Immature natural killer cell (primary cell): ENCODE measurements at regions not wholly inside any gene's neighbourhood (a gene's known extent, or its start where the extent isn't known, plus 50 kb on each side); places are given as distances from the start of the nearest gene placed in this dataset.

Experiments
- DNase-seq, 3 donors: peaks; one replicate each; pipeline ENCODE4 v3.0.0; 2022; ENCODE audit warnings: mixed read lengths in 1 of 3
- H3K27ac Mint-ChIP-seq, 6 donors: one replicate each; pipeline ENCODE4 v1.8.0; 2020; ENCODE audit warnings: mixed read lengths in 6 of 6, mild to moderate bottlenecking in 5 of 6, inconsistent platforms in 4 of 6, moderate library complexity in 3 of 6
- H3K27me3 Mint-ChIP-seq, 3 donors: one replicate each; pipeline ENCODE4 v1.8.0; 2020 to 2021; ENCODE audit warnings: low read depth in 3 of 3, mild to moderate bottlenecking in 3 of 3, mixed read lengths in 3 of 3, moderate library complexity in 3 of 3, inconsistent platforms in 1 of 3
- H3K36me3 Mint-ChIP-seq, 3 donors: one replicate each; pipeline ENCODE4 v1.8.0; 2020; ENCODE audit warnings: mixed read lengths in 3 of 3, inconsistent platforms in 2 of 3, mild to moderate bottlenecking in 2 of 3
- H3K4me1 Mint-ChIP-seq, 2 donors: one replicate each; pipeline ENCODE4 v1.8.0; 2020; ENCODE audit warnings: inconsistent platforms in 2 of 2, mild to moderate bottlenecking in 2 of 2, mixed read lengths in 2 of 2, moderate library complexity in 1 of 2
- H3K4me3 Mint-ChIP-seq, 5 donors: one replicate each; pipeline ENCODE4 v1.8.0; 2020; ENCODE audit warnings: mild to moderate bottlenecking in 5 of 5, mixed read lengths in 5 of 5, inconsistent platforms in 3 of 5, moderate library complexity in 3 of 5
- H3K9me3 Mint-ChIP-seq, 6 donors: one replicate each; pipeline ENCODE4 v1.8.0; 2020; ENCODE audit warnings: mild to moderate bottlenecking in 6 of 6, mixed read lengths in 6 of 6, inconsistent platforms in 4 of 6, moderate library complexity in 3 of 6

DNA sequence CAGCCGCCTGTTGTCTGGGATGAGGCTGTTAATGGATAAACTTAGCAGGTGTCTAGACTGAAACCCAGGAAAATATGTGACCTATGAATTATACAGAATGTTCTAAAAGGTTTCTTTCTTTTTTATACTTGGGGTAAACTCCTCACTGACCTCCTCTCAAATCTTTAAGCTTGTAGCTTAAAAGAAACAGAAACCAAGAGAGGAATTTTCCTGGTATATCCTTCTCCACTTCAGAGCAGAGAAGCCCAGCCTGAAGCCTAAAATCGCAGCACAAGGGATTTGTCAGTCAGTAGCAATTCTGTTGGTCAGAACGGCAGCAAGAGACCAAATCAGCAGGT, 99.4 kb upstream of the RIPOR2 start:
- Mint-ChIP-seq H3K4me3 (peak overlapping the region; percentile 89 to 94 (median 90)), H3K9me3 (no peaks in the 10 kb centered on the region), H3K4me1 (peaks cover 67 to 78% of the 10 kb centered on the region in 2 donors), H3K27me3 (no peaks in the 10 kb centered on the region), H3K36me3 (peaks cover 0 to 4% (median 4%) of the 10 kb centered on the region in 3 donors), H3K27ac (peak overlapping the region; percentile 91 to 100 (median 98))
- DNase-seq = peak in 2 of 3 donors; percentile 14 to 33

DNA sequence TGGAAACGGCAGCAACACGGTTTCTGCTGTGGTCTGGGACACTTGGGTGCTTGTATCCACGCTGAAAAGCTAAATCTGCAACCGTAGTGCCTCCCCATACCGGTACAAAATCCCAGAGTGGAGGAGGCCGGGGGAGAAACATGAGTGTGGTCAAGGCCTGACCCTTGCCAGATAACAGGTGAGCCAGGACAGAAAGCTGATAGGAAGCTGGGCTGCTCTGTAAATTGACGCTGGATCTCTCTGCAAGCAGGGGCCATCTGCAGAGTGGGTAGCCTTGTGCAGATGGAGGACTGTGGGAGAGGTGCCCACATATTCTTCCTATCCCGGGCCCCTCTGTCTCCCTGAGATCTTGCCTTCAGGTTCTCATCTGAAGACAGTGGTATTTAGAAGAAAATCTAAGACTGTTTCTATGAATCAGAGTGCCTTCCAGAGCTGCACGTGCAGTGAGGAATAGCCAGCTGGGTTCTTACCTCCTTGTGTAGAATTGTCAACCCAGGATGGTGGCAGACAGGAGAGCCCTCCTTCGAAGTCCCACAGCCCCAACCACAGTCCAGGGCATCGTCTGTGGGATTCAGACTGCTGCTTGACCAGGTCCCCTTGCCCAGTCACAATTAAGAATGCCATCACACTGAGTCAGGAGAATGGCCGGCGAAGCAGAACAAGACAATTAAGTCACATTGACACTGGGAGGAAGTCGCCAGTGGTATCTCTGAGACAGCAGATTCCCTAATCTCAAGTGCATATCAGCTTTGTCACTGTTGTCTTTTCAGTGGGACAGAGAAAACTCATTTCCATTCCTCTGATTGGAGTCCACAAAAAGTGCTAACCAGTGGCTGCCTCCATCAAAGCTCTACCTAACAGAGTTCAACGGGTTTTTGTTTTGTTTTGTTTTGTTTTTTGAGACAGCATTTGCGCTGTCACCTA, 100.0 kb upstream of the RIPOR2 start:
- peak overlapping the region; percentile 89 to 94 (median 90) for H3K4me3 Mint-ChIP-seq
- peak overlapping the region; percentile 91 to 100 (median 98) for H3K27ac Mint-ChIP-seq
- peaks cover 73 to 84% of the 10 kb centered on the region in 2 donors for H3K4me1 Mint-ChIP-seq
- DNase-seq = peak; percentile 24 to 38 (median 33)
- no peaks in the 10 kb centered on the region for H3K9me3 Mint-ChIP-seq
- peaks cover 0 to 4% (median 4%) of the 10 kb centered on the region in 3 donors for H3K36me3 Mint-ChIP-seq
- no peaks in the 10 kb centered on the region for H3K27me3 Mint-ChIP-seq

DNA sequence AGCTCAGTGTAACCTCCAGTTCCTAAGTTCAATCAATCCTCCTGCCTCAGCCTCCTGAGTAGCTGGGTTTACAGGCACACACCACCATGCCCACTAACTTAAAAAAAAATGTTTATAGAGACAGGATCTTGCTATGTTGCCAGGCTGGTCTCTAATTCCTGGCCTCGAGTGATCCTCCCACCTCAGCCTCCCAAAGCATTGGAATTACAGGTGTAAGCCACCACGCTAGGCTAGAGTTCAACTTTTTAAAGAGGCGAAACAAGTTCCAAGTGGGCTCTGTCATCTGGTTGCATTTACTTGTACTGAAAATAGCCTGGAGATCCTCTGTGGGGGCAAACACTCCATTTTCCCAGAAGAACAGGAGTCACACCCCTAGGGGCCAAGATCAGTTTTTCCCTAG, 100.7 kb upstream of the RIPOR2 start:
- H3K27me3 Mint-ChIP-seq = peaks cover 0 to 3% (median 0%) of the 10 kb centered on the region in 3 donors

DNA sequence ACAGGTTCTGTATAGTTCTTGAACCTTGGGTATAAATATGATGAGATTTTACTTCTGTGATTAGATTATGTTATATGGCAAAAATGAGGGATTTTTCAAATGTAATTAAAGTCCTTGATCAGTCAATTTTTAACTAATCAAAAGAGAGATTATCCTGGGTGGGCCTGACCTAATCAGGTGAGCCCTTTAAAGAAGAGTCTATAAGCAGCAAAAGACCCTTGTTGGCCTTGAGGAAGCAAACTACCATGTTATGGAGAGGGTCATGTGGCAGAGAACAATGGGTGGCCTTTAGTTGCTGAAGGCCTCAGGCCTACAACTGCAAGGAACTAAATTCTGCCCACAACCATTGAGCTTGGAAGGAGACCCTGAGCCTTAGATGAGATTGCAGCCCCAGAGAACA, 102.5 kb upstream of the RIPOR2 start:
- Mint-ChIP-seq H3K36me3 (peaks cover 0 to 4% (median 0%) of the 10 kb centered on the region in 3 donors), H3K27ac (peak overlapping the region; percentile 74 to 100 (median 92))

More for the DNA sequence above, 100.7 kb upstream of the RIPOR2 start:
- H3K9me3 Mint-ChIP-seq = no peaks in the 10 kb centered on the region
- DNase-seq = no peak
- H3K4me1 Mint-ChIP-seq = peaks cover 80 to 91% of the 10 kb centered on the region in 2 donors
- H3K36me3 Mint-ChIP-seq = peaks cover 0 to 4% (median 4%) of the 10 kb centered on the region in 3 donors
- peak overlapping the region; percentile 91 to 100 (median 98) for H3K27ac Mint-ChIP-seq
- peak overlapping the region; percentile 89 to 94 (median 90) for H3K4me3 Mint-ChIP-seq

GRCh38 chr6:25038999-25039398, 103.2 kb upstream of the RIPOR2 start:
- peaks cover 92 to 94% of the 10 kb centered on the region in 2 donors for H3K4me1 Mint-ChIP-seq
- H3K27ac Mint-ChIP-seq = peak overlapping the region; percentile 74 to 100 (median 92)
- no peaks in the 10 kb centered on the region for H3K9me3 Mint-ChIP-seq
- H3K27me3 Mint-ChIP-seq = peaks cover 0 to 6% (median 0%) of the 10 kb centered on the region in 3 donors
- H3K36me3 Mint-ChIP-seq = peaks cover 0 to 4% (median 0%) of the 10 kb centered on the region in 3 donors
- no peak for DNase-seq
- H3K4me3 Mint-ChIP-seq = peak overlapping the region; percentile 91 to 95 (median 92)

More for the DNA sequence above, 102.5 kb upstream of the RIPOR2 start:
- DNase-seq = no peak
- H3K27me3 Mint-ChIP-seq = peaks cover 0 to 6% (median 0%) of the 10 kb centered on the region in 3 donors
- peak overlapping the region; percentile 91 to 95 (median 92) for H3K4me3 Mint-ChIP-seq
- H3K4me1 Mint-ChIP-seq = peaks cover 93 to 100% of the 10 kb centered on the region in 2 donors
- H3K9me3 Mint-ChIP-seq = no peaks in the 10 kb centered on the region

GRCh38 chr6:25041485-25042035, 105.8 kb upstream of the RIPOR2 start:
- Mint-ChIP-seq H3K27me3 (peaks cover 0 to 6% (median 0%) of the 10 kb centered on the region in 3 donors), H3K4me3 (peak overlapping the region; percentile 91 to 95 (median 92)), H3K9me3 (no peaks in the 10 kb centered on the region), H3K4me1 (peaks cover 67 to 69% of the 10 kb centered on the region in 2 donors), H3K27ac (peak overlapping the region; percentile 95 to 100 (median 96)), H3K36me3 (peaks cover 0 to 4% (median 0%) of the 10 kb centered on the region in 3 donors)
- DNase-seq = peak in 1 of 3 donors; percentile 16

- peaks cover 0 to 4% (median 0%) of the 10 kb centered on the region in 3 donors for H3K36me3 Mint-ChIP-seq
- DNase-seq = peak; percentile 34 to 49 (median 42)
- H3K27me3 Mint-ChIP-seq = peaks cover 0 to 6% (median 0%) of the 10 kb centered on the region in 3 donors
- peak overlapping the region; percentile 91 to 95 (median 92) for H3K4me3 Mint-ChIP-seq
- peak overlapping the region; percentile 95 to 100 (median 96) for H3K27ac Mint-ChIP-seq
- no peaks in the 10 kb centered on the region for H3K9me3 Mint-ChIP-seq
- H3K4me1 Mint-ChIP-seq = peaks cover 61 to 63% of the 10 kb centered on the region in 2 donors
Observed at GRCh38 chr6:25042036-25042521, 106.3 kb upstream of the RIPOR2 start.

GRCh38 chr6:25042536-25042935, 106.8 kb upstream of the RIPOR2 start:
- Mint-ChIP-seq H3K4me3 (peak overlapping the region; percentile 91 to 95 (median 92)), H3K9me3 (no peaks in the 10 kb centered on the region)
- DNase-seq = no peak

GRCh38 chr6:25042984-25043725, 107.4 kb upstream of the RIPOR2 start:
- Mint-ChIP-seq H3K27me3 (peaks cover 0 to 6% (median 0%) of the 10 kb centered on the region in 3 donors), H3K4me1 (peaks cover 51 to 53% of the 10 kb centered on the region in 2 donors), H3K36me3 (no peaks in the 10 kb centered on the region), H3K9me3 (no peaks in the 10 kb centered on the region), H3K27ac (peak overlapping the region; percentile 95 to 100 (median 96)), H3K4me3 (peak overlapping the region; percentile 26 to 93 (median 91))
- DNase-seq = no peak

More at GRCh38 chr6:25042536-25042935, 106.8 kb upstream of the RIPOR2 start:
- Mint-ChIP-seq H3K4me1 (peaks cover 57 to 59% of the 10 kb centered on the region in 2 donors), H3K27ac (peak overlapping the region; percentile 95 to 100 (median 96)), H3K36me3 (peaks cover 0 to 2% (median 0%) of the 10 kb centered on the region in 3 donors), H3K27me3 (peaks cover 0 to 6% (median 0%) of the 10 kb centered on the region in 3 donors)

DNA sequence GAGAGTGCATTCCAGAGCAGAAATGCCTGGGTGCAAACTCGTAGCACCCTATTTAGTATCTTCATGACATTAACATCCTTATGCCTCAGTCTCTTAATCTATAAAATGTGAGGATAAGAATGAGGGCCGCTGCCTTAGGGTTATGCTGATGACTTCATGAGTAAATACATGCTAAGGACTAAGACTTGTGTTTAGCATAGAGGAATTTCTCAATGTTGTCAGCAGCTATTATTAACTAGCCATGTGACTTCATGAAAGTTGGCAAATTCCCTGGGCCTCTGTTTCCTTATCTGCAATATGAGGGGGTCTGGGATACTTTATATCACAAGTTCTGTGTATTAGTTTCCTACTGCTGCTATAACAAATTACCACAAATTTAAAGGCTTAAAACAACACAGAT, 108.1 kb upstream of the RIPOR2 start:
- Mint-ChIP-seq H3K27me3 (peaks cover 0 to 6% (median 0%) of the 10 kb centered on the region in 3 donors), H3K4me3 (no peak overlapping the region), H3K36me3 (no peaks in the 10 kb centered on the region), H3K27ac (peak overlapping the region in 2 of 6 donors; percentile 29 to 43), H3K4me1 (peaks cover 43 to 45% of the 10 kb centered on the region in 2 donors), H3K9me3 (no peaks in the 10 kb centered on the region)
- no peak for DNase-seq

DNA sequence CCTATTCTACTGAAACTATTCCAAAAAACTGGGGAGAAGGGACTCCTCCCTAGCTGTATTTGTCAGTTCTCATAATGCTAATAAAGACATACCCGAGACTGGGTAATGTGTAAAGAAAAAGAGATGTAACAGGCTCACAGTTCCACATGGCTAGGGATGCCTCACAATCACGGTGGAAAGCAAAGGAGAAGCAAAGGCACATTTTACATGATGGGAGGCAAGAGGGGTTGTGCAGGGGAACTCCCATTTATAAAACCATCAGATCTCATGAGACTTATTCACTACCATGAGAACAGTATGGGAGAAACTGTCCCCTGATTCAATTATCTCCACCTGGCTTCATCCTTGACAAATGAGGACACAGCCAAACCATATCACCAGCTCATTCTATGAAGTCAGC, 111.2 kb upstream of the RIPOR2 start:
- H3K4me3 Mint-ChIP-seq = no peak overlapping the region
- no peak overlapping the region for H3K27ac Mint-ChIP-seq
- H3K27me3 Mint-ChIP-seq = peaks cover 0 to 2% (median 0%) of the 10 kb centered on the region in 3 donors
- no peak for DNase-seq
- no peaks in the 10 kb centered on the region for H3K36me3 Mint-ChIP-seq
- H3K4me1 Mint-ChIP-seq = peaks cover 36 to 42% of the 10 kb centered on the region in 2 donors
- no peaks in the 10 kb centered on the region for H3K9me3 Mint-ChIP-seq

- no peaks in the 10 kb centered on the region for H3K9me3 Mint-ChIP-seq
- DNase-seq = peak; percentile 22 to 65 (median 47)
- H3K4me3 Mint-ChIP-seq = peak overlapping the region; percentile 34 to 67 (median 53)
- H3K27ac Mint-ChIP-seq = peak overlapping the region; percentile 71 to 92 (median 82)
- H3K36me3 Mint-ChIP-seq = no peaks in the 10 kb centered on the region
- peaks cover 49 to 60% of the 10 kb centered on the region in 2 donors for H3K4me1 Mint-ChIP-seq
- H3K27me3 Mint-ChIP-seq = peaks cover 0 to 2% (median 0%) of the 10 kb centered on the region in 3 donors
Observed at GRCh38 chr6:25050356-25050755, 114.6 kb upstream of the RIPOR2 start.

- Mint-ChIP-seq H3K4me3 (peak overlapping the region in 2 of 5 donors; percentile 53 to 67), H3K36me3 (no peaks in the 10 kb centered on the region), H3K9me3 (no peaks in the 10 kb centered on the region), H3K27me3 (peaks cover 2 to 4% (median 2%) of the 10 kb centered on the region in 3 donors), H3K4me1 (peaks cover 55 to 68% of the 10 kb centered on the region in 2 donors), H3K27ac (peak overlapping the region in 4 of 6 donors; percentile 71 to 87 (median 80))
- DNase-seq = no peak
Observed at GRCh38 chr6:25051083-25051482, 115.3 kb upstream of the RIPOR2 start.
